ENCODE measurements at regions not wholly inside any gene's neighbourhood (a gene's known extent, or its start where the extent isn't known, plus 50 kb on each side); places are given as distances from the start of the nearest gene placed in this dataset.

DNA sequence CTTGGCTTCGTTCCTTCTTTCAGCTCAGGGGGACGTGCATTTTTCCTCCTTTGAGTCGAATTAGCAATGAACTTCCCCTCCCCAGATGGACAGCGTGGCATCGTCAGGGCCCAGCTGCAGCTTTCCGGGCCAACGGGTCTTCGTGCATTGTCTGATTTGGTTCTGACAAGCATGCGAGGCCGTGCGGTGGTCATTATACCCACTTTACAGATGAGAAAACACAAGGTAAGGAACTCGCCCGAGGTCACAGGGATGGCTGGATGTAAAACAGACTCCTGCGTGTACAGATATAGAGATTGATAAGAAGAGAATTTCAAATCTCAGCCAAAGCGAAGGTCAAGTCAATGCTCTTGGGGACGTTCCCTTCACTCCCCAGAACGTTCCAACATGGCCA is 187.6 kb upstream of the SULF2 start (continued):
- TF ChIP-seq ZNF567 (CRISPR knock-in tag; IDR thresholded peaks at IDR 0.05; ENCODE audit: borderline replicate concordance) (0 out of 2 replicates have a peak, but pooled peaks have one; percentile 2), CBX1 (IDR thresholded peaks at IDR 0.05; ENCODE audit: low read depth) (no peak), SNAI1 (CRISPR knock-in tag; IDR thresholded peaks at IDR 0.05; ENCODE audit: borderline replicate concordance) (no peak), ZMYM3 (CRISPR knock-in tag; IDR thresholded peaks at IDR 0.05) (peak; percentile 64), ZNF530 (CRISPR knock-in tag; IDR thresholded peaks at IDR 0.05; ENCODE audit: low read depth) (no peak), ZNF670 (CRISPR knock-in tag; IDR thresholded peaks at IDR 0.05; ENCODE audit: borderline replicate concordance) (no peak), ZBTB7B (CRISPR knock-in tag; IDR thresholded peaks at IDR 0.05) (no peak), NCOR1 (IDR thresholded peaks at IDR 0.05; ENCODE audit: borderline replicate concordance, low read length) (no peak), ATM (IDR thresholded peaks at IDR 0.05; ENCODE audit: borderline replicate concordance) (no peak), ADNP (CRISPR knock-in tag; IDR thresholded peaks at IDR 0.05) (peak; percentile 59; the same call in 1 of the 2 replicates), ZNF138 (CRISPR knock-in tag; IDR thresholded peaks at IDR 0.05; ENCODE audit: low read depth) (no peak), ZBTB38 (CRISPR knock-in tag; IDR thresholded peaks at IDR 0.05) (no peak), ZNF761 (CRISPR knock-in tag; conservative IDR thresholded peaks at IDR 0.05) (no peak), AKAP8 (CRISPR knock-in tag; IDR thresholded peaks at IDR 0.05) (no peak), ZNF629 (CRISPR knock-in tag; conservative IDR thresholded peaks at IDR 0.05) (peak; percentile 97), ZNF205 (CRISPR knock-in tag; IDR thresholded peaks at IDR 0.05) (no peak), RXRB (CRISPR knock-in tag; IDR thresholded peaks at IDR 0.05; ENCODE audit: borderline replicate concordance) (no peak), JUNB (CRISPR knock-in tag; IDR thresholded peaks at IDR 0.05; ENCODE audit: borderline replicate concordance) (no peak), ZNF781 (CRISPR knock-in tag; IDR thresholded peaks at IDR 0.05; ENCODE audit: borderline replicate concordance, not compliant biosample characterization) (no peak), ZNF652 (CRISPR knock-in tag; IDR thresholded peaks at IDR 0.05; ENCODE audit: borderline replicate concordance, low read depth) (no peak), RARG (CRISPR knock-in tag; IDR thresholded peaks at IDR 0.05; ENCODE audit: low read depth) (no peak), ZNF33A (CRISPR knock-in tag; IDR thresholded peaks at IDR 0.05; ENCODE audit: borderline replicate concordance) (no peak), ATF1 (CRISPR knock-in tag; IDR thresholded peaks at IDR 0.05) (no peak), RORA (CRISPR knock-in tag; IDR thresholded peaks at IDR 0.05) (no peak)
- TF ChIP-seq, protein P1, sequence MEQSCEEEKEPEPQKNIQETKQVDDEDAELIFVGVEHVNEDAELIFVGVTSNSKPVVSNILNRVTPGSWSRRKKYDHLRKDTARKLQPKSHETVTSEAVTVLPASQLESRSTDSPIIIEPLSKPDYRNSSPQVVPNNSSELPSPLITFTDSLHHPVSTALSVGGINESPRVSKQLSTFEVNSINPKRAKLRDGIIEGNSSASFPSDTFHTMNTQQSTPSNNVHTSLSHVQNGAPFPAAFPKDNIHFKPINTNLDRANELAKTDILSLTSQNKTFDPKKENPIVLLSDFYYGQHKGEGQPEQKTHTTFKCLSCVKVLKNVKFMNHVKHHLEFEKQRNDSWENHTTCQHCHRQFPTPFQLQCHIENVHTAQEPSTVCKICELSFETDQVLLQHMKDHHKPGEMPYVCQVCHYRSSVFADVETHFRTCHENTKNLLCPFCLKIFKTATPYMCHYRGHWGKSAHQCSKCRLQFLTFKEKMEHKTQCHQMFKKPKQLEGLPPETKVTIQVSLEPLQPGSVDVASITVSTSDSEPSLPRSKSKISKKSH (CRISPR knock-in tag; IDR thresholded peaks at IDR 0.05; ENCODE audit: borderline replicate concordance), result 0 out of 2 replicates have a peak, but pooled peaks have one; percentile 3
- TF ChIP-seq, protein P2, sequence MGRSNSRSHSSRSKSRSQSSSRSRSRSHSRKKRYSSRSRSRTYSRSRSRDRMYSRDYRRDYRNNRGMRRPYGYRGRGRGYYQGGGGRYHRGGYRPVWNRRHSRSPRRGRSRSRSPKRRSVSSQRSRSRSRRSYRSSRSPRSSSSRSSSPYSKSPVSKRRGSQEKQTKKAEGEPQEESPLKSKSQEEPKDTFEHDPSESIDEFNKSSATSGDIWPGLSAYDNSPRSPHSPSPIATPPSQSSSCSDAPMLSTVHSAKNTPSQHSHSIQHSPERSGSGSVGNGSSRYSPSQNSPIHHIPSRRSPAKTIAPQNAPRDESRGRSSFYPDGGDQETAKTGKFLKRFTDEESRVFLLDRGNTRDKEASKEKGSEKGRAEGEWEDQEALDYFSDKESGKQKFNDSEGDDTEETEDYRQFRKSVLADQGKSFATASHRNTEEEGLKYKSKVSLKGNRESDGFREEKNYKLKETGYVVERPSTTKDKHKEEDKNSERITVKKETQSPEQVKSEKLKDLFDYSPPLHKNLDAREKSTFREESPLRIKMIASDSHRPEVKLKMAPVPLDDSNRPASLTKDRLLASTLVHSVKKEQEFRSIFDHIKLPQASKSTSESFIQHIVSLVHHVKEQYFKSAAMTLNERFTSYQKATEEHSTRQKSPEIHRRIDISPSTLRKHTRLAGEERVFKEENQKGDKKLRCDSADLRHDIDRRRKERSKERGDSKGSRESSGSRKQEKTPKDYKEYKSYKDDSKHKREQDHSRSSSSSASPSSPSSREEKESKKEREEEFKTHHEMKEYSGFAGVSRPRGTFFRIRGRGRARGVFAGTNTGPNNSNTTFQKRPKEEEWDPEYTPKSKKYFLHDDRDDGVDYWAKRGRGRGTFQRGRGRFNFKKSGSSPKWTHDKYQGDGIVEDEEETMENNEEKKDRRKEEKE (IDR thresholded peaks at IDR 0.05), result no peak
